Keratinocyte (primary cell): ENCODE measurements at regions not wholly inside any gene's neighbourhood (a gene's known extent, or its start where the extent isn't known, plus 50 kb on each side); places are given as distances from the start of the nearest gene placed in this dataset.

ENCODE experiments used
- DNase-seq: peaks from one replicate; pipeline ENCODE4 v3.0.0-alpha.2; 2011; ENCODE audit warnings: low read depth, missing footprints, low spot score
- FAIRE-seq: peaks from 2 replicates; lab custom pipeline; 2011; peaks lifted over from hg19 to GRCh38; lab: Jason Lieb, UNC
- H2AFZ ChIP-seq: 2 replicates; pipeline ENCODE4 v1.6.0; 2012; ENCODE audit warnings: low read length, control low read depth, inconsistent platforms; ENCODE audit not compliant: control insufficient read depth
- H3K27ac ChIP-seq: 2 replicates; pipeline ENCODE4 v1.5.1; 2011; ENCODE audit warnings: low read length; ENCODE audit not compliant: control insufficient read depth, insufficient read depth
- H3K27me3 ChIP-seq: 3 replicates; pipeline ENCODE4 v1.6.0; 2011; ENCODE audit warnings: low read length; ENCODE audit not compliant: control insufficient read depth, insufficient read depth; ENCODE audit errors: extremely low read depth
- H3K36me3 ChIP-seq, 2 experiments: 2 replicates in 1 of 2; 3 replicates in 1 of 2; pipeline ENCODE4 v1.5.1; 2011; ENCODE audit warnings: low read length in 2 of 2, mild to moderate bottlenecking in 1 of 2; ENCODE audit not compliant: control insufficient read depth in 2 of 2, insufficient read depth in 2 of 2; ENCODE audit errors: extremely low read depth in 1 of 2
- H3K4me1 ChIP-seq: 3 replicates; pipeline ENCODE4 v1.5.1; 2011; ENCODE audit warnings: low read length; ENCODE audit not compliant: control insufficient read depth, insufficient read depth; ENCODE audit errors: extremely low read depth
- H3K4me2 ChIP-seq: 3 replicates; pipeline ENCODE4 v1.6.0; 2011; ENCODE audit warnings: low read depth, low read length; ENCODE audit not compliant: control insufficient read depth, insufficient read depth; ENCODE audit errors: extremely low read depth
- H3K4me3 ChIP-seq, 3 experiments: fragments of 200-600 bp in 1 of 3; sonication (generic) in 1 of 3; 2 replicates in 2 of 3; 3 replicates in 1 of 3; pipeline ENCODE4 v1.5.1; 2011 to 2016; ENCODE audit warnings: low read length in 3 of 3, mild to moderate bottlenecking in 3 of 3, control low read depth in 2 of 3, inconsistent platforms in 1 of 3, low read depth in 1 of 3, mixed read lengths in 1 of 3, mixed run types in 1 of 3, moderate library complexity in 1 of 3; ENCODE audit not compliant: control insufficient read depth in 2 of 3, insufficient read depth in 2 of 3; ENCODE audit errors: extremely low read depth in 1 of 3
- H3K79me2 ChIP-seq: 2 replicates; pipeline ENCODE4 v1.6.0; 2012; ENCODE audit warnings: low read length; ENCODE audit not compliant: control insufficient read depth, insufficient read depth
- H3K9ac ChIP-seq: 3 replicates; pipeline ENCODE4 v1.6.0; 2011; ENCODE audit warnings: low read length; ENCODE audit not compliant: control insufficient read depth, insufficient read depth; ENCODE audit errors: extremely low read depth
- H3K9me1 ChIP-seq: 3 replicates; pipeline ENCODE4 v1.6.0; 2011; ENCODE audit warnings: low read length; ENCODE audit not compliant: control insufficient read depth, insufficient read depth; ENCODE audit errors: extremely low read depth
- H3K9me3 ChIP-seq: 2 replicates; pipeline ENCODE4 v1.5.1; 2012; ENCODE audit warnings: low read depth, low read length; ENCODE audit not compliant: control insufficient read depth
- H4K20me1 ChIP-seq: 3 replicates; pipeline ENCODE4 v1.6.0; 2011; ENCODE audit warnings: low read length; ENCODE audit not compliant: control insufficient read depth, insufficient read depth; ENCODE audit errors: extremely low read depth
- CTCF ChIP-seq, 3 experiments: IDR thresholded peaks in 1 of 3; conservative IDR thresholded peaks in 1 of 3; optimal IDR thresholded peaks in 1 of 3; 2 replicates in 2 of 3; 3 replicates in 1 of 3; pipeline versions ENCODE3 to v1.5.1; 2011; ENCODE audit warnings: low read length in 3 of 3, mild to moderate bottlenecking in 3 of 3, moderate library complexity in 2 of 3, control low read depth in 1 of 3, inconsistent platforms in 1 of 3; ENCODE audit not compliant: insufficient read depth in 2 of 3; ENCODE audit errors: extremely low read depth in 1 of 3
- EZH2 ChIP-seq: IDR thresholded peaks from one replicate; pipeline ENCODE4 v1.6.1; 2012; ENCODE audit warnings: inconsistent platforms, mild to moderate bottlenecking, low read length, moderate library complexity
- dilution Hi-C: fragments of 300-500 bp; cut with MboI; formaldehyde crosslinking; loops from one replicate; pipeline ENCODE4 v1.7.0; 2020; ENCODE audit warnings: low sequenced_read_pairs; ENCODE audit not compliant: extremely low pct_ligation_motif_present
- small RNA-seq, 3 experiments: library from RNA; depleted of rRNA; stranded (forward); fragments of <200 nt; gene quantifications; one replicate each; pipeline ENCODE3, GENCODE V24; 2012; ENCODE audit warnings: low read depth in 3 of 3, low replicate concordance in 1 of 3; ENCODE audit not compliant: insufficient read length in 3 of 3

- no peaks in the 10 kb centered on the region for H3K9me3 ChIP-seq
- H3K36me3 ChIP-seq: no peaks in the 10 kb centered on the region
- H4K20me1 ChIP-seq: no peaks in the 10 kb centered on the region
- no peak overlapping the region for H2AFZ ChIP-seq
- FAIRE-seq (no peak), DNase-seq (no peak)
- no peaks in the 10 kb centered on the region for H3K4me1 ChIP-seq
- H3K4me3 ChIP-seq: no peak overlapping the region
- H3K9me1 ChIP-seq: no peaks in the 10 kb centered on the region
- H3K27ac ChIP-seq: no peak overlapping the region
- no peak for TF ChIP-seq CTCF (optimal IDR thresholded peaks at IDR 0.05 in 1 of 3, IDR thresholded peaks at IDR 0.05 in 1 of 3, conservative IDR thresholded peaks at IDR 0.05 in 1 of 3; ENCODE audit: extremely low read depth in 1 of 3, insufficient read depth in 2 of 3, low read length in 3 of 3)
- no peak for TF ChIP-seq EZH2
- dilution Hi-C loops: no loop called here
- no peak overlapping the region for H3K9ac ChIP-seq
- no peaks in the 10 kb centered on the region for H3K79me2 ChIP-seq
- no peak overlapping the region for H3K4me2 ChIP-seq
- no peaks in the 10 kb centered on the region for H3K27me3 ChIP-seq
Measured at GRCh38 chr4:151618858-151619257, 141.9 kb downstream of the GATB start.

- dilution Hi-C loops: no loop called here
- TF ChIP-seq CTCF (optimal IDR thresholded peaks at IDR 0.05 in 1 of 3, IDR thresholded peaks at IDR 0.05 in 1 of 3, conservative IDR thresholded peaks at IDR 0.05 in 1 of 3; ENCODE audit: extremely low read depth in 1 of 3, insufficient read depth in 2 of 3, low read length in 3 of 3) (no peak), EZH2 (no peak)
- no peak overlapping the region for H3K9ac ChIP-seq
- H3K9me3 ChIP-seq: no peaks in the 10 kb centered on the region
- H2AFZ ChIP-seq: no peak overlapping the region
- DNase-seq: no peak
- no peak for FAIRE-seq
- no peaks in the 10 kb centered on the region for H3K9me1 ChIP-seq
- no peaks in the 10 kb centered on the region for H3K4me1 ChIP-seq
- H3K27ac ChIP-seq: no peak overlapping the region
- H3K36me3 ChIP-seq: peaks cover 0 to 2% of the 10 kb centered on the region in 2 experiments
- no peaks in the 10 kb centered on the region for H3K27me3 ChIP-seq
- no peak overlapping the region for H3K4me3 ChIP-seq
- no peak overlapping the region for H3K4me2 ChIP-seq
- H4K20me1 ChIP-seq: no peaks in the 10 kb centered on the region
- no peaks in the 10 kb centered on the region for H3K79me2 ChIP-seq
Measured at GRCh38 chr4:151620066-151620465, 140.7 kb downstream of the GATB start.

Small RNA genes in the stretch of these regions (small RNA-seq; reads per million reads assigned to genes)
- gene RN7SKP35: 0 reads per million in 3 experiments
